CD14-positive monocyte (primary cell): ENCODE measurements at regions not wholly inside any gene's neighbourhood (a gene's known extent, or its start where the extent isn't known, plus 50 kb on each side); places are given as distances from the start of the nearest gene placed in this dataset.

Experiments used
- DNase-seq, 3 donors: peaks; one replicate each; pipeline ENCODE4 v3.0.0-alpha.2; 2011 to 2022
- H2AFZ ChIP-seq: 2 replicates; pipeline ENCODE4 v1.6.0; 2012; ENCODE audit warnings: mild to moderate bottlenecking, low read depth, low read length, inconsistent platforms; ENCODE audit not compliant: insufficient read depth, poor library complexity, severe bottlenecking
- H3K27ac ChIP-seq, 2 donors: 1 replicate in 1 of 2; 2 replicates in 1 of 2; pipeline ENCODE4 v1.5.1; 2012 to 2013; ENCODE audit warnings: low read length in 2 of 2, control low read depth in 1 of 2, inconsistent platforms in 1 of 2, low read depth in 1 of 2, mild to moderate bottlenecking in 1 of 2
- H3K27me3 ChIP-seq, 2 donors: one replicate each; pipeline versions ENCODE4 v1.6.0 to v1.6.1; 2011 to 2013; ENCODE audit warnings: low read length in 2 of 2; ENCODE audit not compliant: control insufficient read depth in 2 of 2, insufficient read depth in 2 of 2
- H3K36me3 ChIP-seq, 2 donors: replicated peaks in 1 of 2; 1 replicate in 1 of 2; 2 replicates in 1 of 2; pipeline versions ENCODE4 v1.5.1 to v1.6.1; 2012 to 2013; ENCODE audit warnings: low read length in 2 of 2, control low read depth in 1 of 2, inconsistent platforms in 1 of 2, mild to moderate bottlenecking in 1 of 2; ENCODE audit not compliant: insufficient read depth in 2 of 2, control insufficient read depth in 1 of 2
- H3K4me1 ChIP-seq, 2 donors: 1 replicate in 1 of 2; 2 replicates in 1 of 2; pipeline versions ENCODE4 v1.5.1 to v1.6.1; 2012 to 2013; ENCODE audit warnings: low read length in 2 of 2, control low read depth in 1 of 2, inconsistent platforms in 1 of 2, mild to moderate bottlenecking in 1 of 2, moderate library complexity in 1 of 2; ENCODE audit not compliant: insufficient read depth in 2 of 2, control insufficient read depth in 1 of 2
- H3K4me2 ChIP-seq: replicated peaks from 2 replicates; pipeline ENCODE3; 2012; ENCODE audit warnings: low read length, moderate library complexity, mild to moderate bottlenecking; ENCODE audit not compliant: poor library complexity, severe bottlenecking; ENCODE audit errors: extremely low read depth
- H3K4me3 ChIP-seq, 3 experiments: fragments of 200-600 bp in 1 of 3; sonication (generic) in 1 of 3; replicated peaks in 1 of 3; 1 replicate in 2 of 3; 2 replicates in 1 of 3; pipeline ENCODE4 v1.5.1; 2011 to 2013; ENCODE audit warnings: low read length in 3 of 3, mild to moderate bottlenecking in 3 of 3, control low read depth in 2 of 3, low read depth in 2 of 3, inconsistent platforms in 1 of 3, moderate library complexity in 1 of 3
- H3K79me2 ChIP-seq: 2 replicates; pipeline ENCODE4 v1.6.0; 2012; ENCODE audit warnings: mild to moderate bottlenecking, control low read depth, inconsistent platforms, low read length, moderate library complexity; ENCODE audit not compliant: insufficient read depth
- H3K9ac ChIP-seq: 2 replicates; pipeline ENCODE4 v1.6.0; 2017; ENCODE audit warnings: low read length, mild to moderate bottlenecking; ENCODE audit not compliant: insufficient read depth, poor library complexity, severe bottlenecking
- H3K9me3 ChIP-seq, 2 donors: replicated peaks in 1 of 2; 1 replicate in 1 of 2; 2 replicates in 1 of 2; pipeline versions ENCODE4 v1.5.1 to v1.6.1; 2012 to 2013; ENCODE audit warnings: low read length in 2 of 2, control low read depth in 1 of 2; ENCODE audit not compliant: control insufficient read depth in 1 of 2, insufficient read depth in 1 of 2
- H4K20me1 ChIP-seq: 2 replicates; pipeline ENCODE4 v1.6.0; 2012; ENCODE audit warnings: mild to moderate bottlenecking, low read length, control low read depth, moderate library complexity; ENCODE audit not compliant: insufficient read depth
- H3K27ac Mint-ChIP-seq, 7 donors: one replicate each; pipeline ENCODE4 v1.8.0; 2020; ENCODE audit warnings: mild to moderate bottlenecking in 7 of 7, mixed read lengths in 7 of 7, moderate library complexity in 6 of 7, inconsistent platforms in 2 of 7
- H3K27me3 Mint-ChIP-seq, 3 donors: one replicate each; pipeline ENCODE4 v1.8.0; 2021 to 2022; ENCODE audit warnings: low read depth in 3 of 3, mild to moderate bottlenecking in 3 of 3, mixed read lengths in 3 of 3, moderate library complexity in 3 of 3, inconsistent platforms in 1 of 3
- H3K36me3 Mint-ChIP-seq, 2 donors: one replicate each; pipeline ENCODE4 v1.8.0; 2020; ENCODE audit warnings: mixed read lengths in 2 of 2, inconsistent platforms in 1 of 2, mild to moderate bottlenecking in 1 of 2
- H3K4me1 Mint-ChIP-seq: one replicate; pipeline ENCODE4 v1.8.0; 2020; ENCODE audit warnings: mild to moderate bottlenecking, mixed read lengths
- H3K4me3 Mint-ChIP-seq, 2 donors: one replicate each; pipeline ENCODE4 v1.8.0; 2020; ENCODE audit warnings: mild to moderate bottlenecking in 2 of 2, mixed read lengths in 2 of 2, moderate library complexity in 1 of 2
- H3K9me3 Mint-ChIP-seq, 7 donors: one replicate each; pipeline ENCODE4 v1.8.0; 2020 to 2022; ENCODE audit warnings: mixed read lengths in 7 of 7, mild to moderate bottlenecking in 6 of 7, moderate library complexity in 6 of 7, inconsistent platforms in 2 of 7
- WGBS: methylation state at CpG from one replicate; pipeline ENCODE4 v1.1.5; 2013; ENCODE audit warnings: missing lambda C conversion rate; ENCODE audit not compliant: insufficient coverage; 5-methylcytosine and 5-hydroxymethylcytosine counted together
- intact Hi-C, 2 donors: fragments of 100-400 bp; cut with micrococcal nuclease; formaldehyde crosslinking; loops; one replicate each; pipeline versions ENCODE4 v1.15.0 to v1.15.1; 2023
- TF ChIP-seq, protein P1 (sequence below): fragments of 200-600 bp; IDR thresholded peaks from one replicate; pipeline ENCODE4 v1.8.0; 2022; ENCODE audit warnings: antibody characterized with exemption, mild to moderate bottlenecking

DNA sequence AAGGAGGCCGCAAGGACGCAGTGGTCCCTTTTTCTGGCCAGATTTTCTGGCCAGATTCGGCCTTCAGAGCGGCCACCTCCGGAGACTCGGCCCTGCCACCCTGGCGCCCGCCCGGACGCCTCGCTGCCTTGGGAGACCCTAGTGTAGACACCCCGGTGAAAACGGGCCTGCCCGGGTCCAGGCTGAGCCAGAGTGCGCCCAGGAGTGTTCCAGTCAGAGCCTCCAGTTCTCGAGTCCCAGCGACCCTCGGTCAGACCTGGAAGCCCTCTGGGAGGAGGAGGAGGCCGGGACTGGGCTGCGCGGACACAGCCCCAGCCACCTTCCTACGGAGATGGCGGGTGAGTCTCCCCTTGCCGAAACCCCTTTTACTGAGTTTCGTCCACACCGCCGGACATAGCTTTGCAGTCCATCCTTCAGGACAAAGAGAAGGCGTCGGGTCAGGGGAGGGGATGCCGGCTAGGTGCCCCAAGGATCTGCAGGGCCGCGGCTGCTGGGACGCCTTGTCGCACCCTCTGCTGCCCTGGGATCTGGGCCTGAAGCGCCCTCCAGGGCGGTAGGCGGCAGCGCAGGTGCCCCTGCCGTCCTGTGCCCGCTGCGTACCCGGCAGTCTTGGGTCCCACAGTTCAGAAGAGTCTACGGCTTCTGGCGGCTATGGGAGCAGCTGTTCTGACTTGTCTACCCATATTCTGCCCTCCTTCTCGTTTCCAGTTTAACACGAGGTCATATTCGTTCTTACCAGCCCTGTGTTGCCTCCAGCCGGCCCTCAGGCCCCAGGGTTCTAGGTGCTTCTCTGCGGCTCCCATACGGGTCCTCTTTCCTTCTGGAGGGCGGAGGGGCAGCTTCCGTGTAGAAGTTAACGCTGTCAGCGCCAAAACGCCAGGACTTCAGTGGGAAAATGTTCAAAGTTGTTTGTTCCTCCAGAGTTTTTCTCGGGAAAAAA, 1771.7 kb upstream of the CDH9 start:
- H3K27me3 ChIP-seq: no peaks in the 10 kb centered on the region
- H3K9me3 Mint-ChIP-seq: peaks cover 8 to 19% (median 15%) of the 10 kb centered on the region in 7 donors
- intact Hi-C loops: no loop called here
- TF ChIP-seq, protein P1, sequence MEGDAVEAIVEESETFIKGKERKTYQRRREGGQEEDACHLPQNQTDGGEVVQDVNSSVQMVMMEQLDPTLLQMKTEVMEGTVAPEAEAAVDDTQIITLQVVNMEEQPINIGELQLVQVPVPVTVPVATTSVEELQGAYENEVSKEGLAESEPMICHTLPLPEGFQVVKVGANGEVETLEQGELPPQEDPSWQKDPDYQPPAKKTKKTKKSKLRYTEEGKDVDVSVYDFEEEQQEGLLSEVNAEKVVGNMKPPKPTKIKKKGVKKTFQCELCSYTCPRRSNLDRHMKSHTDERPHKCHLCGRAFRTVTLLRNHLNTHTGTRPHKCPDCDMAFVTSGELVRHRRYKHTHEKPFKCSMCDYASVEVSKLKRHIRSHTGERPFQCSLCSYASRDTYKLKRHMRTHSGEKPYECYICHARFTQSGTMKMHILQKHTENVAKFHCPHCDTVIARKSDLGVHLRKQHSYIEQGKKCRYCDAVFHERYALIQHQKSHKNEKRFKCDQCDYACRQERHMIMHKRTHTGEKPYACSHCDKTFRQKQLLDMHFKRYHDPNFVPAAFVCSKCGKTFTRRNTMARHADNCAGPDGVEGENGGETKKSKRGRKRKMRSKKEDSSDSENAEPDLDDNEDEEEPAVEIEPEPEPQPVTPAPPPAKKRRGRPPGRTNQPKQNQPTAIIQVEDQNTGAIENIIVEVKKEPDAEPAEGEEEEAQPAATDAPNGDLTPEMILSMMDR: no peak
- H2AFZ ChIP-seq: no peak overlapping the region
- no peak overlapping the region for H3K27ac ChIP-seq
- no peaks in the 10 kb centered on the region for H3K4me1 Mint-ChIP-seq
- H3K4me1 ChIP-seq: no peaks in the 10 kb centered on the region
- no peaks in the 10 kb centered on the region for H3K27me3 Mint-ChIP-seq
- no peak overlapping the region for H3K27ac Mint-ChIP-seq
- H3K4me2 ChIP-seq: no peak overlapping the region
- H3K4me3 Mint-ChIP-seq: no peak overlapping the region
- no peak for DNase-seq
- H3K4me3 ChIP-seq: no peak overlapping the region
- H3K9me3 ChIP-seq: peaks cover 26 to 27% of the 10 kb centered on the region in 2 donors
- no peaks in the 10 kb centered on the region for H4K20me1 ChIP-seq
- WGBS: 92% methylated on average over 53 of the region's 56 CpGs
- no peaks in the 10 kb centered on the region for H3K36me3 ChIP-seq
- no peaks in the 10 kb centered on the region for H3K36me3 Mint-ChIP-seq
- H3K79me2 ChIP-seq: no peaks in the 10 kb centered on the region
- H3K9ac ChIP-seq: no peak overlapping the region

GRCh38 chr5:28808967-28809810, 1770.8 kb upstream of the CDH9 start:
- no peak overlapping the region for H3K4me3 ChIP-seq
- TF ChIP-seq, protein P1: no peak
- no peak overlapping the region for H3K27ac Mint-ChIP-seq
- H3K4me3 Mint-ChIP-seq: no peak overlapping the region
- no peak overlapping the region for H3K27ac ChIP-seq
- no peaks in the 10 kb centered on the region for H3K79me2 ChIP-seq
- DNase-seq: no peak
- no peaks in the 10 kb centered on the region for H3K36me3 Mint-ChIP-seq
- intact Hi-C loops: no loop called here
- H2AFZ ChIP-seq: no peak overlapping the region
- no peak overlapping the region for H3K4me2 ChIP-seq
- H3K36me3 ChIP-seq: no peaks in the 10 kb centered on the region
- H3K9ac ChIP-seq: no peak overlapping the region
- no peaks in the 10 kb centered on the region for H3K27me3 ChIP-seq
- no peaks in the 10 kb centered on the region for H3K4me1 ChIP-seq
- peaks cover 26 to 27% of the 10 kb centered on the region in 2 donors for H3K9me3 ChIP-seq
- WGBS: 95% methylated on average over 46 of the region's 47 CpGs
- H3K9me3 Mint-ChIP-seq: peaks cover 8 to 19% (median 15%) of the 10 kb centered on the region in 7 donors
- H3K4me1 Mint-ChIP-seq: no peaks in the 10 kb centered on the region
- H3K27me3 Mint-ChIP-seq: no peaks in the 10 kb centered on the region
- H4K20me1 ChIP-seq: no peaks in the 10 kb centered on the region
